DND-41 (cell line): ENCODE measurements at regions not wholly inside any gene's neighbourhood (a gene's known extent, or its start where the extent isn't known, plus 50 kb on each side); places are given as distances from the start of the nearest gene placed in this dataset.

Experiments
- CTCF ChIP-seq: IDR thresholded peaks from 2 replicates; pipeline ENCODE4 v1.5.1; 2012; ENCODE audit warnings: borderline replicate concordance, low read length, moderate library complexity, mild to moderate bottlenecking; ENCODE audit not compliant: poor library complexity, severe bottlenecking; ENCODE audit errors: extremely low read depth
- EZH2 ChIP-seq: IDR thresholded peaks from 3 replicates; pipeline ENCODE4 v1.6.1; 2012; ENCODE audit warnings: borderline replicate concordance, low read depth, mild to moderate bottlenecking, moderate library complexity, low read length, inconsistent platforms; ENCODE audit not compliant: severe bottlenecking

DNA sequence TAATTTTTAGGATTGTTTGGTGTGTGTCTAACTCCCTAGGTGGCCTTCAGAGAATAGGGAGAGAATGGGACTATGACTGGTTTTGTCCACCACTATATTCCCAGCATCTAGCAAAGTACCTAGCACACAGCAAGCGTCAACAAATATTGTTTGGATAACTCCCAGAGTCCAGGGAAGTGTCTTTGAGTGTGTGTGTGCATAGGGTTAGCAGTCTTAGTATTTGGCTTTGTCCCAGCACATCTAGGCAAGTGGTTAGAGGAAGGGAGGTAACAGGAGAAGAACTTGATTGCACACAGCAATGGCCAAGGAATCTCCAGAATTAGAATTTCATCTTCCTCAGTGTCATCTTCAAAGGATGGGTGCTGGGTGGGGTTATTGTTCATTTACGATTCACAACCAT, 385.4 kb upstream of the CDH5 start:
- TF ChIP-seq CTCF (no peak), EZH2 (no peak)
